GM18868 (cell line): ENCODE measurements at regions not wholly inside any gene's neighbourhood (a gene's known extent, or its start where the extent isn't known, plus 50 kb on each side); places are given as distances from the start of the nearest gene placed in this dataset.
"Not testable (repeated sequence)": the region's sequence is repeated elsewhere in the genome, so short reads cannot be mapped to it uniquely, and the experiment has no call there.

Source experiments
- ATAC-seq: cut with Tn5 transposase; IDR thresholded peaks from one replicate; pipeline ENCODE4 v1.9.1; 2021; ENCODE audit warnings: mild to moderate bottlenecking, moderate library complexity; ENCODE audit not compliant: unreplicated experiment

DNA sequence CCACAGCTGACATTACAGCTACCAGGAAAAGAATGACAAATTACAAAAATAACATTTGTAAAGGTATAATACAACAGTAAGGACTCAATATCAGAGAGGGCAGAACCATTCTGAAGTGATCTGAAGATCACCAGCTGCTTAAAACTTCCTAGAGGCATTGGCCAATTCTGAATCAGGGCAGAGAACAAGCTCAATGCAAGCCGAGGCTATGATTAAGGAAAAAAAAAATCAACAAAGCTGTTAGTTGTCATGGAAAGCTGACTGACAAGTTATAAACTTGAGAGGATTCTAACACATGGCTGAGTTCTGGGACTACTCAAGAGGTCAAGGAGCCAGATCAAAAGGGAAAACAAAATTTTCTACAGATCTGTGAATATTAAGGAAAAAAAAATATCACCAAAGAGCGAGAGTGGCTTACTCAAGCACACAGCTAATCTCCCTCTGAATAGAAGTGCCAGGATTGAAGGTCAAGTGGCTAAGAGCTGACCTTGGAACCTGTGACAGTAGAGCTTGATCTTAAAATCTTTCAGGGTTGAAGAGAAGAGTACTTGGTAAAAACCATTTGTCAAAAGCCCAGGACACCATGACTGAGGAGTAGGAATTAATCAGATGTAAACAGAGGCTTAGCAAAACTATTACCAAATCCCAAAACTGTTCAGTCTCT, 383.4 kb downstream of the USP25 start:
- no peak for ATAC-seq

DNA sequence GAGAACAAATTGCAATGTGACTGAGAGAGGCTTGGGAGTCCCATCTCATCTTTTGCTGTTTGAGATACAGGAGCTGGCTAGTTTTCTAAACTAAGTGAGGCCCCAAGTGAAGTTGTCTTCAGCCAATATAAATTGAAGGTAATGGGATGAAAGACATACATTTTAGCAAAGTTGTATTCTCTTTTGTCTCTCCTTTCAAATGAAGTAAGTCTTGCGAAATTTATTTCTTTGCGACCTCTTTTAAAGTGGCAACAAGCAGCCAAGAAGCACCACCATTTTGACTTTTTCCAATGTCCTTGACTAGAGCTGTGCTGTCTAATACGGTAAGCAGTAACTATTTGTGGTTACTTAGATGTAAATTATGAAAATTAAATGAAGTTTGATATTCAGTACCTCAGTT, 385.7 kb downstream of the USP25 start:
- no peak for ATAC-seq

DNA sequence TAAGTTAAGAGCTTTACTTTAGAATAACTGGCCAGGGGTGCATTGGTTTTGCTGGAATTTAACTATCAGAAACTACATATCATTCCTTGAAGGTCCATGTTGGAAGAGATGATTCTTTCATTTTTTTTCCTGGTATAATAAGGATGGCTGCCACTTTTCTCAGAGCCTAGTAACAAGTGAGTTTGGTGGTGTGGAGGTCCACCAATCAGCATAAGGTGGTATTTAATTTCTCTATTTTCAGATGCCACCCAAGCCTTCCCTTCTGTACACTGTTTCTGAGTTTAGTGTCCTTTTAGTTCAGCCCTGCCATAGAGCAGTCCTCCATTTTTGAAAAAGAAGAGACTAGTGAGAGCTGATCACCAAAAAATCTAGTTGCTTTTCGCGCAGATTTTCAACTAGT, 386.3 kb downstream of the USP25 start:
- no peak for ATAC-seq

DNA sequence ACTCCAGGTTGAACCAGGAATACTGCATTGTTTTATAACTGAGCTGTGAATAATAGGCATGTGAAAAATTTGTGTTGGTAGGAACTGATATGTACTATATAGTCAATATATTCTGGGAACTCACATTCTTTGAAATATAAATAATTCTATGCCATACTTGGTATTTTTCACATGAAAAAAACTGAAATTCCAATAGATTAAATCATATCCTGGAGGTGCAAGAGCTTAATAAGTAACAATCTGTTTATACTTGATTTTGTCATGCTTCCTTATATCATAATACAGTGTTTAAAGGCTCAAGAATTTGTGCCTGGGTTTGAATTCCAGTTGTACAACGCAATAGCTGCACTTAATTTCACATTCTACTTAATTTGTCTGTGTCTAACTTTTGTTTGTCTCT, 387.0 kb downstream of the USP25 start:
- no peak for ATAC-seq

DNA sequence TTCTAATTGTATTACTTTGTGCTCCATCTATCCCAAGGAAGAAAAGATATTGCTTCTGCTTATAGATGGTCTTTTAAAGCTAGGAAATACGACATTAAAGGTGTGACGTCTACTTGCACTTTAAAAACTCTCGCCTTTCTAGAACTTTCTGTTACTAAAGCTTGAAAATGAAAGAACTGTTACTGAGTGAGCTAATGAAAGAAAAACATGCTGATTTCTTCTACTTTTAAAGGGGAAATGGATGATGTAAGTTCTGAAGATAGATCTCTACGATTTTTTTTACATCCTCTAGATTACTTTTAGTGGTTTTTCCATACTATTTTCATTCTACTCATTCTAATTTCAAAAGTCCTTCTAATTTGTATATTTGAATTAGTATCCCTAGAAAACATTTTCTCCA, 387.5 kb downstream of the USP25 start:
- no peak for ATAC-seq

DNA sequence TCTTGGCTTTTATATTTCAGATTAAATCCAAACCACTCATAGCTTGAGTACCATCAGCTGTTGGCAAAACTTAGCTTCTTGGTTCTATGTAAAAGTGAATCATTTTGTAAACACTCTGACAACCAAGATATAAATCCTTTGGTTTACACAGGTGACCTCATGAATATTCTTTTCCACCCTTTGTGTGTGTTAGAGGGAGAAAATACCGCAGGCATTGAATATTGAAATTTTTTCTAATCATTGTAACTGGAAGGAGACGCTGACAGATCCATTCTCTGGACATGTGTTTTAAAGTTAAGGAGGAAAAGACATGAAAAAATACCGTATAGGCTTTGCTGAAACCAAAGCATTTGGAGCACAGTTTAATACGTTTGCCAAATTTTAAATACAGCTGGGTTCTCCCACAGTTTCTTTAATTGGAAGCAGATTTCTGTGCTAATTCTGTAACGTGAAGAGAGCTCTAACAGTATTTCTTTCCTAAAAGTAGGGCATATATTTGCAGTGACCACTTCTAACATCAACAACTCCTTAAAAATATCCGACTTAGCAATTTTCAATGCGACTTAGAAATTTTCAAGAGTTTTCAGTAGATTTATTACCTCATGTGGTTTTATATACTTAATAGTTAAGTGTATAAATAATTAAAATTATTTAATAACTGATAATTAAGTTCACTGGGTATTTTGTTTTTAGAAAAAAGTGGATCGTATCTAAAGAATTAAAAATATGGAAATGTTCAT, 388.2 kb downstream of the USP25 start:
- ATAC-seq: no peak

DNA sequence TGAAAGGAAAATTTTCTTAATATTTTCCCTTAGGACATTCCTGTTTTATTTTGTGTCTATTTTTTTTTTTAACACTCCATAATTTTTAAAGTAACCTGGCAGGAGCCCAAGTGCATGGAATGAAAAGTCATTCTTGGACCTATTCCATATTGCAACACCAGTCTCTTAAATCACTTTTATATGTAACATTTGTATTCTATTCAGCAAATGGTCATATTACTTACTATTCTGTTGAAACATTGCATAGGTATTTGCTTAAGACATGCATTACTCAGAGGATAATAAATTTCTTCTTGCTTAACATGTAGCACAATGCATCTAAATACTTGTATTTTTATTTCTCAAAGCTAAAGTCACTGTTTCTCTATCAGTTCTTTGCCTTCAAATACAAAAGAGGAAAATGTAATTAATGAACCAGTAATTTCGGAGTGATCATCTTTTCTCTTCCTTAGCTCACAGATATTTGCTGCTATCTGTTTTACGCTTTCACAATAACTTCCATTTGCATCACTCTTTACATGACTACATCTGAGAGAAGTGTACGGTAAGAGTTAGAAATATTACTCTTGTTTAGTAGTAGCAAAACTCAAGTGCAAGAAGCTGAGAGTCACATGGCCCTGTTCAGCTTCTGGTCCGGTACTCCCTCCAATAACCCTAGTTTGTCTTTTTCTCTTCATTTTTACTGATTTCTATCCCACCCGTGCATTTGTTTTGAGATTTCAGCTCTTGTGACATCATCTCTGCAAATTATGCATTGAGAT, 394.8 kb downstream of the USP25 start:
- no peak for ATAC-seq

DNA sequence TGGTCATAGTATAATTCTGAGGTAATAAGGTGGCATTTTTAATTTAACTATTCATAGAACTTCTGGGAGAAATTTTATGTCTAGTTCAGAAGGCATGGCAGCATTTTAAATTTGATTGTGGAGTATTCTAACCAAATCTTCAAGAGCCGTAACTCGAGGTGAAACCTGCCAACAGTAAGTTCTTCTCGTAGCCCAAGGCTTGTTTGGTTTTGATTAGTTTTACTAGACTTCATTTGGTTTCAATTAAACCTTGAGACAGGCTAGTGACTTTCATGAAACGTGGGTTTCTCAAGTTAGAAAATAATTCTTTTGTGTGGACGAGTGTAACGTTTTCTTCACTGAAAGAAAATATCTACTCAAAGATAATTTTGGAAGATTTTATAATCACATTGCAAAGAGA, 395.5 kb downstream of the USP25 start:
- ATAC-seq: no peak

DNA sequence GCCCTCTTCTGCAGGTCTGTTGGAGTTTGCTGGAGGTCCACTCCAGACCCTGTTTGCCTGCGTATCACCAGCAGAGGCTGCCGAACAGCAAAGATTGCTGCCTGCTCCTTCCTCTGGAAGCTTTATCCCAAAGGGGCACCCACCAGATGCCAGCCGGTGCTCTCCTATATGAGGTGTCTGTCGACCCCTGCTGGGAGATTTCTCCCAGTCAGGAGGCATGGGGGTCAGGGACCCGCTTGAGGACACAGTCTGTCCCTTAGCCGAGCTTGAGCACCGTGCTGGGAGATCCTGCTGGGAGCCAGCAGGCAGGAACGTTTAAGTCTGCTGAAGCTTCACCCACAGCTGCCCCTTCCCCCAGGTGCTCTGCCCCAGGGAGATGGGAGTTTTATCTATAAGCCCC, 402.7 kb downstream of the USP25 start:
- not testable (repeated sequence) for ATAC-seq

DNA sequence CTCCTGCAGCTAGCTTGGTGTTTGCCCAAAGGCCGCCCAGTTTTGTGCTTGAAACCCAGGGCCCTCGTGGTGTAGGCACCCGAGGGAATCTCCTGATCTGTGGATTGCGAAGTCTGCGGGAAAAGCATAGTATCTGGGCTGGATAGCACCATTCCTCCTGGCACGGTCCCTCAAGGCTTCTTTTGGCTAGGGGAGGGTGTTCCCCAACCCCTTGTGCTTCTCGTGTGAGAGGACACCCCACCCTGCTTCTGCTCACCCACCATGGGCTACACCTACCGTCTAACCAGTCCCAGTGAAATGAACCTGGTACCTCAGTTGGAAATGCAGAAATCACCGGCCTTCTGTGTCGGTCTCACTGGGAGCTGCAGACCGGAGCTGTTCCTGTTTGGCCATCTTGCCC, 403.5 kb downstream of the USP25 start:
- ATAC-seq: no peak

DNA sequence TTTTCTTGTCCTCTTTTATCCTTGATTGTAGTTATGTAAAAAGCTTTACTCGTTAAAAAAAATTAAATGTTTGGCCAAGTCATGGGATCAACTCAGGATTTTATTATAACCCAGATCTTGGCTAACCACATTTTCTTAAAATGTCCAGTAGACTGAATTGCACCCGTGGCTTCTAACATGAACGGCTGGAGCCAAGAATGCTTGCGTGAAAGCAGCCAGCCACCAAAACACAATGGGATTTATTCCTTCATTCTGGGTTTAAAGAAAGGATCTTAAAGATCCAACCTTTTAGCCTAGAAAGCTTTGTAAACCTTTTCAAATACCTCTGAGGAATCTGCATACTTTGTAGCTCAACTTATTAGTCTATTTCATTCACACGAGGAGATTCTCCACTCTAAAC, 404.4 kb downstream of the USP25 start:
- ATAC-seq: no peak

DNA sequence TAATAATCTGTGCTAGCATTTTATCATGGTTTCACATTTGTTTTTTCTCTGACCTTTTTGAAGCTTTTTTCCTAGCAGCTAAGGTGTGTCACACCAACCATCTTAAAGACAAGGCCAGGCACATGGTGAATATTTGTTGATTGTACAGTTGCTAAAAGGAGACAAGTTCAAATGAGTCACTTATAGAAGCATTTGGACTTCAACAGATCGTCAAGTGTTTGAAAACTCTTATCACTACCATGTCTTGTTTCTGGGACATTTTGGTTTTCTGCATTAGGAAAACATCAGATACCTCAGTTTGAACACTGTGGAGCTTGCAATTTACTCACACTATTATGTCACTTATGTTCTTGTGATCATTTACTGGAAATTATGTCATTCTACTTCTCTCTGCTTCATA, 407.3 kb downstream of the USP25 start:
- no peak for ATAC-seq

DNA sequence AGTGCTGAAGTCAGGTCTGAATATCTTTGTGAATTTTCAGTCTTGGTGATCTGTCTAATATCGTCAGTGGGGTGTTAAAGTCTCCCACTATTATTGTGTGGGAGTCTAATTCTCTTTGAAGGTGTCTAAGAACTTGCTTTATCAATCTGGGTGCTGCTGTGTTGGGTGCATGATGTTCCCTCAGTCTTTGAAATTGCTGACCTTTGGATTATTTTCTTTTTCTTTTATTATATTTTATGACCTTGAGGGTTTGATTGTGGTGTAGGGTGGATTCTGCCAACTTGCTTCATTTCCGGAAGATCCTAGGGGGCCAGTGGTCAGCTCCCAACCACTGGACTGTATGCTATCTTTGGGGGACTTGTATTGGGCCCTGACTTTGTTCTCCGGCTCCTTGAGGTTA, 415.3 kb downstream of the USP25 start:
- no peak for ATAC-seq

DNA sequence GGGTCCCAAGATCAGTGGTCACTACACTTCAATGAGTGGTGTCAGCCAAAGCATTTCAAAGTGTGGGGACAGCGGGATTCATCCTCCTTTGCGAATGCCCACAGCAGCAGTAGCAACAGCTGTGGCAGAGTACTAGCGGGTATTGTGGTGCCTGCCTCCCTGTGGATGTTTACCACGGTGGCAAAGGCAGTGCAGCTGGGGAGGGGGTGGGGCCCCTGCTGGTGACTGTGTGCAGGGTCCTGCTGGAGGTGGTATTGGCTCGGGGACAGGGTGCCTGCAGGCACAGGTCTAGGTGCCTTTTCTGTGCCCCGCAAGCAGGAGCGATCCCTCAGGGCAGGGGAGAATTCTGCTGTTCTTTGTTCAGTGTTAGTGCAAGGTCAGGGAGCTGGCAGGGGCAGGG, 415.7 kb downstream of the USP25 start:
- no peak for ATAC-seq

DNA sequence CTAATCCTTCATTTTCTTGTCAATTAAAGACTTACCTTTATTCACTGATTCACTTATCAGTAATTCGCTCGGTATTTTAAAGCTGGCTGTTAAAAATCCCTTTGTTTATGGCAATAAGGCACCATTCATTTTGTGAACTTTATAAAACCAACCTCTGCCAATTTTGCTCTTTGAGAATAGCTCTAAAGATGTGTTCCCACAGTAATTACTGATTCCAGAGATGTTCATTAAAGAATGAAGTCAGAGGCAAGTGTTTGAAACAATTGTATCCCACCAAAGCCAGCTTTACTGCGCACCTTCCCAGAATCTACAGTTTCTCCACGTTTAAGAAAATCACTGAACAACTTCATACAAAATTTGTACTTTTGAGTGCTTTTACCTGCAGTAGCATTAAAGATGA, 424.5 kb downstream of the USP25 start:
- no peak for ATAC-seq

DNA sequence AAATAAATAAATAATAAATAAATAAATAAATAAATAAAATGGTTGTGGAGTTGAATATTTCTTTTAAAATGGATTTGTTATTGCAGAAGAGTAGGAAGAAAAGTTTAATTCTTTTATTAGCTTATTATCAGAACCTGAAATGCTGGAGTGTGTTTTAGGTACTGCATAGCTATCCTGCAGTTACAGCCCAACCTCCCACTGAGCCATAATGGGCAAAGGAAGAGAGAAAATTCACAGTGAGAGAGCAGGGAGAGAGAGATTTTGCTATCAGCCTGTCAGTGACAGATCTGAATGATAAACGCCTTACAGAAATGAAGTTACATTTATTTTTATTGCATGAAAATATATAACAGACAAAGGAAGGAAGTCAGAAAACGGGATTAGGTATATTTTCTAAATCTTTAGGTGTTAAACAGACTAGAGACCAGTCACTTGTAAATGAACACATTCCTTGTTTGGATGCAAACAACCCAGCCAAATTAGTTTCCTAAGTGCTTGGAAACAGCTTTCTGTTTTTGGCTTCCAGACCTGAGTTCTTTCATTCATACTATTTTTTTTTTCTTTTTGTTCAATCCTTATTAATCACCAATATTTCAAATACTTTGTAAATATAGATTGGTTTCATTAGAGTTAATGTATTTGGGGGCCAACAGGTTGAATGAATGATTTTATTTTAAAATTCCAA, 425.3 kb downstream of the USP25 start:
- no peak for ATAC-seq

DNA sequence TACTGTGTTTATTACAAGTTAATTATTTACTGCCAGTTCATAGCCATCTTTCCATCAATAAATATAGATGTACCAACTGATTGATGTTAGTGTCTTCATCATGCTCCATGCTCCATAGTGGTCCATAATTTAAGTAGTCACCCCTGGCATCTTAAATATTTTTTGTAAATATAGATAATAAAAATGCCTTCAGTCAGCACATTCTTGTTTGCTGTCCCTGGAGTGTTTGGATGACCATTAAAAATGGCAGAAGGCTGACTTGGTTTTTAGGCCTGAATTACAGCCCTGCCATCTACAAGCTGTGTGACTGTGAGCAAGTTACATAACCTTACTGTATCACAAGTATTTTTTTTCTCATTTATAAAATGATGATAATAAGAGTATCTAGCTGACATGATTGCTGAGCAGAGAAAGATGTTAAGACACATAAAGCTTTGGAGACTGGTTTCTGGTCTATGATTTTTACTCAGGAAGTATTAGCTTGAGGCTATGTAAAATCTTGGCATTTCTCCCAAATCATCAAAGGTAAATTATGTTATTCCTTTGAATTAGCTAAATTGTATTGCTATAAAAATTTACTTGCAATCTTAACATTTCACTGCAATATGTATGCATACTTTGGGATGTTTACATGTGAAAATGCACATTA, 427.2 kb downstream of the USP25 start:
- no peak for ATAC-seq

DNA sequence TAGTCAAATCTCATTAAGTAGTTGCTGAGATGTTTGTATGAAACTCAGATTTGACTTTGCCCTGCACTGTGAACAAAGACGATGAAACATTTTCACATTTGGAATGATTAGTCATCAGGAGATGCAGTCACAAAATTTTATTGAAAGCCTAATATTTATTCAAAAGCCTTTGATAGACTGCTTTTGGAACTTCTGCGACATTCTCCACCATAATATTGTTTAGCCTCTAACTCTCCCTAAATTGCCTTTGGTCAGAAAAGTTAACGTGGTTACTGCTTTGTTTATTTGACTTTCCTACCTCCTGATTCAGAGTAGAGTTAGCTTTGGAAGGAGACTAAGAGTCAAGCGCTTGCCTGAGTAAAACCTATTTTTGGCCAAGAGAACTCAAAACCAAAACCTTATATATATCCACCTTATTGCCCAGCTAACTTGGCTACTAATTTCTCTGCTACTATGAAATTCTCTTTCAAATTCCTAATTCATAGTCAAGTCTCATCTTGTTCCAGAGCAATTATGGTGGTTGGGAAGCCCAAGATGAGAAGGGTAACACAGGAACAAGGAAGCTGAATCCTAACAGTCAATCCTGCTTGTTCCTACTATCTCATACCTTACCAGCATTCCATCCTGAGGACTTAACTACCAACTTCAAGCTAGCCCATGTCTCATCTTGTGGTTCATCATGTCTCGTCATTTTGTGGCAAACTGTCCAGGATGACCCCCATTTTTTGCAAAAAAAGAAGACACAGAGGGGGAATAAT, 429.6 kb downstream of the USP25 start:
- no peak for ATAC-seq

DNA sequence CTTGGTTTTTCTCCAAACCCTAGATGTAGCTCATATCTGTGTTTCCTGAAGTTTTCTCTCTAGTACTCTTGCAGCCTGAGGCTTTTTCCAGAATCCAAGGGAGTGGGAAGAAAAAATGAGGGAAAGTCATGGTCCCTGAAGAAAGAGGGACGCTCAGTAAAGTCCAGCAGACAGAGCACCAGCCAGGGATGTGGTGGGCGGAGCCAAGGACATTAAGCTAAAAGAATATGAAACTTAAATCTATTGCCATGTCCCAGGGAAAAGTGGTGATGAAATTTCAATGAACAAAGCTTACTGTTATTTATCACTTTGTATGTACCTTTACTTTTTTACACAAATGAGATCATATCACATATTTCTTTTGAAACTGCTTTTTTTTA, 430.2 kb downstream of the USP25 start:
- no peak for ATAC-seq

DNA sequence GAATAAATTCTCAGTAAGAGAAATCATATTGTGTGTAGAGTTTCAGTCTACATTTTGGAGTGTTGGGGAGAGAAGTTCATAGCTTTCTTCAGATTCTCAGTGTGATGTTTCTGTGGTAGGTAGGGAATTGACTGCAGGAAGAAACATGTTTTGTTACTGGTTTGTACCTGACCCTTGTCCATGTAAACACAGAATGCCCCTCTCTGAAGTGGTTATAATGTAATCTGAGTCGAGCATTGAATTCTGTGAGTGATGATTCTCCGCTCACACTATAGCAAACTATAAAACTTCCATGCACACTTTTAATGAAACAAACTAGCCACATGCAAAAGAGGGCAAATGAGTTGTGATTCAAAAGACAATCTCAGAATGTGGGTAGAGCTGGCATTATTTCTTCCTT, 433.2 kb downstream of the USP25 start:
- ATAC-seq: no peak
